Activated CD8-positive, alpha-beta T cell treated with anti-CD3 and anti-CD28 coated beads for 36 hours (primary cell): ENCODE measurements at regions not wholly inside any gene's neighbourhood (a gene's known extent, or its start where the extent isn't known, plus 50 kb on each side); places are given as distances from the start of the nearest gene placed in this dataset.
"Not testable (repeated sequence)": the region's sequence is repeated elsewhere in the genome, so short reads cannot be mapped to it uniquely, and the experiment has no call there.

Source experiments
- ATAC-seq: fragments of 200-7000 bp; cut with Tn5 transposase; one replicate; pipeline ENCODE4 v1.10.0; 2021; ENCODE audit warnings: mild to moderate bottlenecking, moderate library complexity
- CTCF ChIA-PET: fragments of 350-600 bp; sonication (Branson Sonifier 250); formaldehyde crosslinking; loops from one replicate; lab custom pipeline; 2021; ENCODE audit warnings: antibody characterized with exemption; lab: Charles Lee
- POLR2A ChIA-PET: fragments of 350-600 bp; sonication (Branson Sonifier 250); formaldehyde crosslinking; loops from one replicate; lab custom pipeline; 2021; ENCODE audit warnings: antibody characterized with exemption; lab: Charles Lee
- DNase-seq: peaks from one replicate; pipeline ENCODE4 v3.0.0-alpha.2; 2020
- H3K27ac Mint-ChIP-seq: one replicate; pipeline ENCODE4 v1.8.0; 2021; ENCODE audit warnings: mild to moderate bottlenecking, mixed read lengths
- H3K27me3 Mint-ChIP-seq: one replicate; pipeline ENCODE4 v1.8.0; 2021; ENCODE audit warnings: mixed read lengths
- H3K36me3 Mint-ChIP-seq: one replicate; pipeline ENCODE4 v1.8.0; 2021; ENCODE audit warnings: low read depth, mixed read lengths
- H3K4me1 Mint-ChIP-seq: one replicate; pipeline ENCODE4 v1.8.0; 2021; ENCODE audit warnings: low read depth, mixed read lengths
- H3K4me3 Mint-ChIP-seq: one replicate; pipeline ENCODE4 v1.8.0; 2021; ENCODE audit warnings: mild to moderate bottlenecking, moderate library complexity, mixed read lengths
- H3K9me3 Mint-ChIP-seq: one replicate; pipeline ENCODE4 v1.8.0; 2021; ENCODE audit warnings: mixed read lengths
- CTCF ChIP-seq: fragments of 200-600 bp; IDR thresholded peaks from one replicate; pipeline ENCODE4 v1.8.0; 2022; ENCODE audit warnings: antibody characterized with exemption, mild to moderate bottlenecking
- intact Hi-C: fragments of 100-400 bp; cut with micrococcal nuclease; formaldehyde crosslinking; loops from one replicate; pipeline ENCODE4 v1.10.0; 2022

DNA sequence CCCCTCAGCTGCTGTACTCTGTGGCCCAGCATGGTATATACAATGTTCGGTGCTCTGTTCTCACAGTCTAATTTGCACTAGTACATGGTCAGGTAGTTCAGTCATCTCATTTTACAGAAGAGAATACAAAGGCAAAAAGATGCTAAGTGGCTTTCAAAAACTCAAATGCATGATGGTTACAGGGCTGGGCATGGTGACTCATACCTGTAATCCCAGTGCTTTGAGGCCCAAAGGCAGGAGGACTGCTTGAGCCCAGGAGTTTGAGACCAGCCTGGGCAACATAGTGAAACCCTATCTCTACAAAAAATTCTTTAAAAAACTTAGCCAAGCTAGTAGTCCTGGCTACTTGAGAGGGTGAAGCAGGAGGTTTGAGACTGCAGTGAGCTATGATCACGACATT, 210.5 kb upstream of the KIT start:
- Mint-ChIP-seq H3K27ac (no peak overlapping the region), H3K4me1 (no peaks in the 10 kb centered on the region), H3K9me3 (peaks cover 12% of the 10 kb centered on the region), H3K4me3 (no peak overlapping the region), H3K36me3 (no peaks in the 10 kb centered on the region), H3K27me3 (peaks cover 1% of the 10 kb centered on the region)
- DNase-seq = no peak
- intact Hi-C loops = no loop called here
- CTCF ChIA-PET = interaction anchor here (0.9 kb wide), 1 partner anchor 13 kb away, joined by 3 read pairs; no protein-coding TSS in a partner anchor
- ATAC-seq = no peak
- POLR2A ChIA-PET = no interaction called here
- no peak for TF ChIP-seq CTCF

DNA sequence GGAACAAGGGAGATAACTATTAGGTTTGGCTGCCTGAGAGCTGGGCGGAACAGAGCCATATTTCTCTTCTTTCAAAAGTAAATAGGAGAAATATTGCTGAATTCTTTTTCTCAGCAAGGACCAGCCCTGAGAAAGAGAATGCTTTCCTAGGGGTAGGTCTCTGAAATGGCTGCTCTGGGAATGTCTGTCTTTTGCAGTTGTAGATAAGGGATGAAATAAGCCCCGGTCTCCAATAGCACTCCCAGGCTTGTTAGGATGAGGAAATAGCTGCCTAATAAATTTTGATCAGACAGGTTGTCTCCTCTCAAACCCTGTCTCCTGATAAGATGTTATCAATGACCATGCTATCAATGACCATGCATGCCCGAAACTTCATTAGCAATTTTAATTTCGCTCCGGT, 207.8 kb upstream of the KIT start:
- ChIA-PET POLR2A (no interaction called here), CTCF (no interaction called here)
- ATAC-seq (no peak), DNase-seq (no peak)
- Mint-ChIP-seq H3K27ac (no peak overlapping the region), H3K4me1 (no peaks in the 10 kb centered on the region), H3K9me3 (peaks cover 12% of the 10 kb centered on the region), H3K36me3 (no peaks in the 10 kb centered on the region), H3K4me3 (no peak overlapping the region), H3K27me3 (no peaks in the 10 kb centered on the region)
- intact Hi-C loops = no loop called here
- TF ChIP-seq CTCF = no peak

- DNase-seq, H3K4me1 Mint-ChIP-seq, H3K4me3 Mint-ChIP-seq, H3K27ac Mint-ChIP-seq, POLR2A ChIA-PET, intact Hi-C loops, H3K36me3 Mint-ChIP-seq, H3K27me3 Mint-ChIP-seq, ATAC-seq, CTCF ChIA-PET: not testable (repeated sequence)
- H3K9me3 Mint-ChIP-seq = peaks cover 15% of the 10 kb centered on the region
Measured at GRCh38 chr4:54466960-54467359, 190.8 kb upstream of the KIT start.

DNA sequence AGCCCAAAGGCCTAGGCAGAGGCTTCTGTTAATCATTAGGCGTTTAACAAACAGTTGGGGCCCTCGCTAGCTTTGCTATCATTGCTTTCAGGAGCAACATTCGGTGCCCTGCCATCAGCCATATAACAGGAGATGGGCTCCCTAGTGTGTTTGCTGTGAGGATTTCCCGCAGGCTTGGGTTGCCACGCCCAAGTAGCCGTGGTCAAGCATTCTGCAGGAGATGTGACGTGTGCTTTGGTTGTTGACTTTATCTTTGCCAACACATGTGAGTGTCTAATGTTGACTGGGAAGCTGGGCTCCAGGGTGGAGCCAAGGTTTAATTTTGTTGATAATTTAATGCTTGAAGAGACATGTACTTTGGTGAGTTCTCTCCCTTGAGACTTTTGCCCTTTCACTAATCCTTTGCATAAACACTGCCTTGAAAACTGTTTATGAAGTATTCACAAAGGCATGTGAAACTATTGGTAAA, 184.6 kb upstream of the KIT start:
- TF ChIP-seq CTCF = no peak
- POLR2A ChIA-PET = no interaction called here
- DNase-seq (no peak), ATAC-seq (no peak)
- CTCF ChIA-PET = no interaction called here
- H3K27me3 Mint-ChIP-seq = no peaks in the 10 kb centered on the region
- H3K36me3 Mint-ChIP-seq = no peaks in the 10 kb centered on the region
- H3K4me1 Mint-ChIP-seq = no peaks in the 10 kb centered on the region
- no peak overlapping the region for H3K4me3 Mint-ChIP-seq
- H3K27ac Mint-ChIP-seq = no peak overlapping the region
- intact Hi-C loops = no loop called here
- peaks cover 4% of the 10 kb centered on the region for H3K9me3 Mint-ChIP-seq

DNA sequence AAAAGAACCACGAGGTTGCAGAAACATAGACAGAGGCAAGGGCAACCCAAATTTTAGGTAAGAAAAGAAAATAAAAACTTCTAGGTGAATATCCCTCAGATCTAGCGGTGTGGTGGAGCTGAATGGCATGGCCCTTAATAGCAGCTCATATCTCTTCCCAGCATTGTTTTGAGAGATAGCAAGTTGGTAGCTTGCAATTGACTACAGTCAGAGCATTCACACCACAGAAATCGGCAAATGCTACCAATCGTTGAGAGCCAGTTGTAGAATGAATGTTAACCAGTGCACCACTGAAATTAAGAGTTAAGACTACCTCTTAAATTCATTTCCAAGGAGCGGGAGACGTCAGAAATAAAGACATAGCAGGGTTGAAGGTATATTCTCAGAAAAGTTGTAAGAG, 184.0 kb upstream of the KIT start:
- POLR2A ChIA-PET = no interaction called here
- no peak for DNase-seq
- no peaks in the 10 kb centered on the region for H3K4me1 Mint-ChIP-seq
- peaks cover 4% of the 10 kb centered on the region for H3K9me3 Mint-ChIP-seq
- no peak overlapping the region for H3K27ac Mint-ChIP-seq
- no peak for ATAC-seq
- no peaks in the 10 kb centered on the region for H3K27me3 Mint-ChIP-seq
- CTCF ChIA-PET = no interaction called here
- no peak overlapping the region for H3K4me3 Mint-ChIP-seq
- no peaks in the 10 kb centered on the region for H3K36me3 Mint-ChIP-seq
- intact Hi-C loops = no loop called here
- no peak for TF ChIP-seq CTCF

GRCh38 chr4:54475546-54475945, 182.2 kb upstream of the KIT start:
- TF ChIP-seq CTCF = no peak
- Mint-ChIP-seq H3K9me3 (peaks cover 9% of the 10 kb centered on the region), H3K27me3 (no peaks in the 10 kb centered on the region), H3K27ac (no peak overlapping the region), H3K36me3 (no peaks in the 10 kb centered on the region), H3K4me3 (no peak overlapping the region), H3K4me1 (no peaks in the 10 kb centered on the region)
- no peak for ATAC-seq
- intact Hi-C loops = no loop called here
- ChIA-PET POLR2A (no interaction called here), CTCF (no interaction called here)
- no peak for DNase-seq
